Keratinocyte (primary cell): ENCODE measurements at regions not wholly inside any gene's neighbourhood (a gene's known extent, or its start where the extent isn't known, plus 50 kb on each side); places are given as distances from the start of the nearest gene placed in this dataset.

Experiments used
- DNase-seq: peaks from one replicate; pipeline ENCODE4 v3.0.0-alpha.2; 2011; ENCODE audit warnings: low read depth, missing footprints, low spot score
- FAIRE-seq: peaks from 2 replicates; lab custom pipeline; 2011; peaks lifted over from hg19 to GRCh38; lab: Jason Lieb, UNC
- H2AFZ ChIP-seq: 2 replicates; pipeline ENCODE4 v1.6.0; 2012; ENCODE audit warnings: low read length, control low read depth, inconsistent platforms; ENCODE audit not compliant: control insufficient read depth
- H3K27ac ChIP-seq: 2 replicates; pipeline ENCODE4 v1.5.1; 2011; ENCODE audit warnings: low read length; ENCODE audit not compliant: control insufficient read depth, insufficient read depth
- H3K27me3 ChIP-seq: 3 replicates; pipeline ENCODE4 v1.6.0; 2011; ENCODE audit warnings: low read length; ENCODE audit not compliant: control insufficient read depth, insufficient read depth; ENCODE audit errors: extremely low read depth
- H3K36me3 ChIP-seq, 2 experiments: 2 replicates in 1 of 2; 3 replicates in 1 of 2; pipeline ENCODE4 v1.5.1; 2011; ENCODE audit warnings: low read length in 2 of 2, mild to moderate bottlenecking in 1 of 2; ENCODE audit not compliant: control insufficient read depth in 2 of 2, insufficient read depth in 2 of 2; ENCODE audit errors: extremely low read depth in 1 of 2
- H3K4me1 ChIP-seq: 3 replicates; pipeline ENCODE4 v1.5.1; 2011; ENCODE audit warnings: low read length; ENCODE audit not compliant: control insufficient read depth, insufficient read depth; ENCODE audit errors: extremely low read depth
- H3K4me2 ChIP-seq: 3 replicates; pipeline ENCODE4 v1.6.0; 2011; ENCODE audit warnings: low read depth, low read length; ENCODE audit not compliant: control insufficient read depth, insufficient read depth; ENCODE audit errors: extremely low read depth
- H3K4me3 ChIP-seq, 3 experiments: fragments of 200-600 bp in 1 of 3; sonication (generic) in 1 of 3; 2 replicates in 2 of 3; 3 replicates in 1 of 3; pipeline ENCODE4 v1.5.1; 2011 to 2016; ENCODE audit warnings: low read length in 3 of 3, mild to moderate bottlenecking in 3 of 3, control low read depth in 2 of 3, inconsistent platforms in 1 of 3, low read depth in 1 of 3, mixed read lengths in 1 of 3, mixed run types in 1 of 3, moderate library complexity in 1 of 3; ENCODE audit not compliant: control insufficient read depth in 2 of 3, insufficient read depth in 2 of 3; ENCODE audit errors: extremely low read depth in 1 of 3
- H3K79me2 ChIP-seq: 2 replicates; pipeline ENCODE4 v1.6.0; 2012; ENCODE audit warnings: low read length; ENCODE audit not compliant: control insufficient read depth, insufficient read depth
- H3K9ac ChIP-seq: 3 replicates; pipeline ENCODE4 v1.6.0; 2011; ENCODE audit warnings: low read length; ENCODE audit not compliant: control insufficient read depth, insufficient read depth; ENCODE audit errors: extremely low read depth
- H3K9me1 ChIP-seq: 3 replicates; pipeline ENCODE4 v1.6.0; 2011; ENCODE audit warnings: low read length; ENCODE audit not compliant: control insufficient read depth, insufficient read depth; ENCODE audit errors: extremely low read depth
- H3K9me3 ChIP-seq: 2 replicates; pipeline ENCODE4 v1.5.1; 2012; ENCODE audit warnings: low read depth, low read length; ENCODE audit not compliant: control insufficient read depth
- H4K20me1 ChIP-seq: 3 replicates; pipeline ENCODE4 v1.6.0; 2011; ENCODE audit warnings: low read length; ENCODE audit not compliant: control insufficient read depth, insufficient read depth; ENCODE audit errors: extremely low read depth
- CTCF ChIP-seq, 3 experiments: IDR thresholded peaks in 1 of 3; conservative IDR thresholded peaks in 1 of 3; optimal IDR thresholded peaks in 1 of 3; 2 replicates in 2 of 3; 3 replicates in 1 of 3; pipeline versions ENCODE3 to v1.5.1; 2011; ENCODE audit warnings: low read length in 3 of 3, mild to moderate bottlenecking in 3 of 3, moderate library complexity in 2 of 3, control low read depth in 1 of 3, inconsistent platforms in 1 of 3; ENCODE audit not compliant: insufficient read depth in 2 of 3; ENCODE audit errors: extremely low read depth in 1 of 3
- EZH2 ChIP-seq: IDR thresholded peaks from one replicate; pipeline ENCODE4 v1.6.1; 2012; ENCODE audit warnings: inconsistent platforms, mild to moderate bottlenecking, low read length, moderate library complexity
- dilution Hi-C: fragments of 300-500 bp; cut with MboI; formaldehyde crosslinking; loops from one replicate; pipeline ENCODE4 v1.7.0; 2020; ENCODE audit warnings: low sequenced_read_pairs; ENCODE audit not compliant: extremely low pct_ligation_motif_present

DNA sequence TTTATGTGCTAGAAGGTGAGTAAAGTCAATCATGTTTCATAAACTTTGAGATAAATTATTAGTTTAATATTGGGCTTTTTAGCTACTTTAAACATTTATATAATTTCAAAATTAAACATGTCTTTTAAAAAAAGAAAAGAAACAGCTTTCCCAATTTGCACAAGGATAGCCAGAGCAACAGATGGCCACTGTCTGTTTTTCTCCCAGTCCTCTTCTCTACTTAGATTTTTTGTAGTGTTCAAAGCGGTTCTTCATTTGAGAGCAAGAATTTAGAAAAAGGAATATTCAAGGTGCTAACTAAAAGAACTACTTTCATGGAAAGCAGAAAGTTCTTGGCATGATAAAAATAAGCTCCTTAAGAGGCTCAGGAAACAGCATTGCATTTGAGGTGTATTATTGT, 128.3 kb upstream of the MIR17HG start:
- no peaks in the 10 kb centered on the region for H3K4me1 ChIP-seq
- no peaks in the 10 kb centered on the region for H3K9me1 ChIP-seq
- dilution Hi-C loops: no loop called here
- H3K9me3 ChIP-seq: no peaks in the 10 kb centered on the region
- H3K27ac ChIP-seq: no peak overlapping the region
- no peak for TF ChIP-seq CTCF (optimal IDR thresholded peaks at IDR 0.05 in 1 of 3, IDR thresholded peaks at IDR 0.05 in 1 of 3, conservative IDR thresholded peaks at IDR 0.05 in 1 of 3; ENCODE audit: extremely low read depth in 1 of 3, insufficient read depth in 2 of 3, low read length in 3 of 3)
- no peak for TF ChIP-seq EZH2
- H3K27me3 ChIP-seq: no peaks in the 10 kb centered on the region
- FAIRE-seq: no peak
- H2AFZ ChIP-seq: no peak overlapping the region
- H4K20me1 ChIP-seq: no peaks in the 10 kb centered on the region
- H3K4me2 ChIP-seq: no peak overlapping the region
- H3K4me3 ChIP-seq: no peak overlapping the region
- DNase-seq: no peak
- H3K9ac ChIP-seq: no peak overlapping the region
- H3K36me3 ChIP-seq: no peaks in the 10 kb centered on the region
- no peaks in the 10 kb centered on the region for H3K79me2 ChIP-seq

- FAIRE-seq (no peak), DNase-seq (no peak)
- Histone ChIP-seq H3K4me2 (no peak overlapping the region), H3K27me3 (no peaks in the 10 kb centered on the region), H3K9me1 (no peaks in the 10 kb centered on the region), H3K9ac (no peak overlapping the region), H3K79me2 (no peaks in the 10 kb centered on the region), H4K20me1 (no peaks in the 10 kb centered on the region), H3K4me3 (no peak overlapping the region), H3K9me3 (no peaks in the 10 kb centered on the region), H3K27ac (no peak overlapping the region), H3K36me3 (no peaks in the 10 kb centered on the region), H2AFZ (no peak overlapping the region), H3K4me1 (no peaks in the 10 kb centered on the region)
- TF ChIP-seq CTCF (optimal IDR thresholded peaks at IDR 0.05 in 1 of 3, IDR thresholded peaks at IDR 0.05 in 1 of 3, conservative IDR thresholded peaks at IDR 0.05 in 1 of 3; ENCODE audit: extremely low read depth in 1 of 3, insufficient read depth in 2 of 3, low read length in 3 of 3): no peak
- TF ChIP-seq EZH2: no peak
- dilution Hi-C loops: no loop called here
Measured at GRCh38 chr13:91220872-91221271, 126.6 kb upstream of the MIR17HG start.
